Activated CD4-positive, alpha-beta memory T cell treated with anti-CD3 and anti-CD28 coated beads, Interleukin-2, amount 10 ng/mL, durations not matched to agents 7 days and 5 days (primary cell): ENCODE measurements at regions not wholly inside any gene's neighbourhood (a gene's known extent, or its start where the extent isn't known, plus 50 kb on each side); places are given as distances from the start of the nearest gene placed in this dataset.

Source experiments
- CTCF ChIA-PET: fragments of 350-600 bp; sonication (Branson Sonifier 250); formaldehyde crosslinking; loops from one replicate; lab custom pipeline; 2021; ENCODE audit warnings: antibody characterized with exemption, inconsistent platforms; lab: Charles Lee
- POLR2A ChIA-PET: fragments of 350-600 bp; sonication (Branson Sonifier 250); formaldehyde crosslinking; loops from one replicate; lab custom pipeline; 2021; ENCODE audit warnings: antibody characterized with exemption; lab: Charles Lee
- DNase-seq: peaks from one replicate; pipeline ENCODE4 v3.0.0-alpha.2; 2020
- H3K27ac Mint-ChIP-seq: one replicate; pipeline ENCODE4 v1.8.0; 2021; ENCODE audit warnings: mild to moderate bottlenecking, mixed read lengths
- H3K27me3 Mint-ChIP-seq: one replicate; pipeline ENCODE4 v1.8.0; 2021; ENCODE audit warnings: mixed read lengths
- H3K36me3 Mint-ChIP-seq: one replicate; pipeline ENCODE4 v1.8.0; 2021; ENCODE audit warnings: low read depth, mixed read lengths
- H3K4me1 Mint-ChIP-seq: one replicate; pipeline ENCODE4 v1.8.0; 2021; ENCODE audit warnings: mixed read lengths
- H3K4me3 Mint-ChIP-seq: one replicate; pipeline ENCODE4 v1.8.0; 2021; ENCODE audit warnings: mild to moderate bottlenecking, mixed read lengths
- H3K9me3 Mint-ChIP-seq: one replicate; pipeline ENCODE4 v1.8.0; 2021; ENCODE audit warnings: mixed read lengths

DNA sequence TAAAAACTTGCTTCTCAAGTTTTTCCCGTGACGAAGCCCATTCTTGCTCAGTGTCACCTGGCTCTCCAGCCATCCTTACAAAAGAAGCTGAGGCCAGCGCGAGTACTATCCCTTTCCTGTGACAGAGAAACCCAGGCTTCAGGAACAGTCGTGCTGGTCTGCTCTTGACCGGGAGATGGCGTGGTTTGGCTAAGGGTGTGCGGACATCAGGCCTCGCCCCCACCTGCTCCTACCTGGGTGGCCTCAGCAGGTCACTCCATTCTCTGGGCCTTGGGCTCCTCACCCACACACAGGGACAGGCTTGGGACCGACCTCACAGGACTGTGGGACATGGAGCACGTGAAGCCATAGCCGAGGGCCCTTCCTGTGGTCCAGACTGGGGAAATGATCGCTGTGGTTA lies 75.2 kb upstream of the CIBAR2 start:
- peaks cover 18% of the 10 kb centered on the region for H3K9me3 Mint-ChIP-seq
- no peaks in the 10 kb centered on the region for H3K36me3 Mint-ChIP-seq
- DNase-seq: no peak
- ChIA-PET POLR2A (no interaction called here), CTCF (no interaction called here)
- H3K4me1 Mint-ChIP-seq: no peaks in the 10 kb centered on the region
- H3K27me3 Mint-ChIP-seq: peaks cover 12% of the 10 kb centered on the region
- H3K4me3 Mint-ChIP-seq: no peak overlapping the region
- no peak overlapping the region for H3K27ac Mint-ChIP-seq

GRCh38 chr16:85187886-85188285 lies 75.6 kb upstream of the CIBAR2 start:
- no peak for DNase-seq
- no peaks in the 10 kb centered on the region for H3K4me1 Mint-ChIP-seq
- H3K27me3 Mint-ChIP-seq: peaks cover 10% of the 10 kb centered on the region
- no peaks in the 10 kb centered on the region for H3K36me3 Mint-ChIP-seq
- POLR2A ChIA-PET: no interaction called here
- H3K9me3 Mint-ChIP-seq: peaks cover 16% of the 10 kb centered on the region
- CTCF ChIA-PET: no interaction called here
- H3K27ac Mint-ChIP-seq: no peak overlapping the region
- no peak overlapping the region for H3K4me3 Mint-ChIP-seq

- Mint-ChIP-seq H3K27ac (no peak overlapping the region), H3K4me3 (no peak overlapping the region), H3K9me3 (peaks cover 13% of the 10 kb centered on the region), H3K36me3 (no peaks in the 10 kb centered on the region), H3K4me1 (no peaks in the 10 kb centered on the region), H3K27me3 (peaks cover 9% of the 10 kb centered on the region)
- ChIA-PET POLR2A (no interaction called here), CTCF (no interaction called here)
- DNase-seq: no peak
These were observed 76.8 kb upstream of the CIBAR2 start for GRCh38 chr16:85188822-85189672.

DNA sequence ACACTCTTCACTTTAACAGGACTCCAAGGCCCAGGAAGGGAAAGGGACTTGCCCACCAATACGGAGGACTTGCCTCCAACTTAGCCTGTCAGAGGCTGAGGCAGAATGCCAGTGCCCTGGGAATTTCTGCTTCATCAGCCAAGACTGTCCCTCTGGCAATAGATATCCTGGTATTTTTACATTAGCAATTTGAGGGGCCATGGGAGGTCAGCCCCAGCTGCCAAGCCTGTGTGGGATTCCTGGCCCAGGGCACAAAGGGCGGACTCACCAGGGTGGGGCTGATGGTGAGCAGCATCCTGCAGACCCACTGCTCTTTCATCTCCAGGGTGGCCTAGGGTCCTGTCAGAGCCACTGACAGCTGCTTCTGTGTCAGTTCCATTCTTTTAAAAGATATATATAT lies 78.3 kb upstream of the CIBAR2 start:
- CTCF ChIA-PET: no interaction called here
- no peak overlapping the region for H3K4me3 Mint-ChIP-seq
- peaks cover 2% of the 10 kb centered on the region for H3K9me3 Mint-ChIP-seq
- no peak for DNase-seq
- no peaks in the 10 kb centered on the region for H3K36me3 Mint-ChIP-seq
- H3K27me3 Mint-ChIP-seq: peaks cover 9% of the 10 kb centered on the region
- H3K27ac Mint-ChIP-seq: no peak overlapping the region
- POLR2A ChIA-PET: no interaction called here
- H3K4me1 Mint-ChIP-seq: no peaks in the 10 kb centered on the region

- H3K36me3 Mint-ChIP-seq: no peaks in the 10 kb centered on the region
- peaks cover 2% of the 10 kb centered on the region for H3K9me3 Mint-ChIP-seq
- peaks cover 9% of the 10 kb centered on the region for H3K27me3 Mint-ChIP-seq
- ChIA-PET CTCF (no interaction called here), POLR2A (no interaction called here)
- no peak for DNase-seq
- H3K27ac Mint-ChIP-seq: no peak overlapping the region
- no peak overlapping the region for H3K4me3 Mint-ChIP-seq
- no peaks in the 10 kb centered on the region for H3K4me1 Mint-ChIP-seq
These were observed 79.2 kb upstream of the CIBAR2 start for GRCh38 chr16:85191341-85191965.

GRCh38 chr16:85192238-85193114 lies 80.2 kb upstream of the CIBAR2 start:
- POLR2A ChIA-PET: no interaction called here
- no peak for DNase-seq
- Mint-ChIP-seq H3K36me3 (no peaks in the 10 kb centered on the region), H3K4me1 (no peaks in the 10 kb centered on the region), H3K27me3 (peaks cover 9% of the 10 kb centered on the region), H3K27ac (no peak overlapping the region), H3K9me3 (peaks cover 2% of the 10 kb centered on the region), H3K4me3 (no peak overlapping the region)
- CTCF ChIA-PET: no interaction called here

- Mint-ChIP-seq H3K27me3 (peaks cover 9% of the 10 kb centered on the region), H3K9me3 (peaks cover 2% of the 10 kb centered on the region), H3K4me1 (no peaks in the 10 kb centered on the region), H3K36me3 (no peaks in the 10 kb centered on the region), H3K27ac (no peak overlapping the region), H3K4me3 (no peak overlapping the region)
- no peak for DNase-seq
- POLR2A ChIA-PET: no interaction called here
- CTCF ChIA-PET: no interaction called here
These were observed 80.8 kb upstream of the CIBAR2 start for GRCh38 chr16:85193115-85193493.

- no peak for DNase-seq
- Mint-ChIP-seq H3K9me3 (peaks cover 2% of the 10 kb centered on the region), H3K4me1 (no peaks in the 10 kb centered on the region), H3K4me3 (no peak overlapping the region), H3K36me3 (no peaks in the 10 kb centered on the region), H3K27me3 (peaks cover 9% of the 10 kb centered on the region), H3K27ac (no peak overlapping the region)
- ChIA-PET POLR2A (no interaction called here), CTCF (no interaction called here)
These were observed 81.6 kb upstream of the CIBAR2 start for GRCh38 chr16:85193876-85194275.

GRCh38 chr16:85194307-85195270 lies 82.3 kb upstream of the CIBAR2 start:
- no peak for DNase-seq
- Mint-ChIP-seq H3K27me3 (peaks cover 5% of the 10 kb centered on the region), H3K9me3 (peaks cover 2% of the 10 kb centered on the region), H3K4me1 (no peaks in the 10 kb centered on the region), H3K4me3 (no peak overlapping the region), H3K27ac (no peak overlapping the region), H3K36me3 (no peaks in the 10 kb centered on the region)
- POLR2A ChIA-PET: no interaction called here
- CTCF ChIA-PET: no interaction called here

DNA sequence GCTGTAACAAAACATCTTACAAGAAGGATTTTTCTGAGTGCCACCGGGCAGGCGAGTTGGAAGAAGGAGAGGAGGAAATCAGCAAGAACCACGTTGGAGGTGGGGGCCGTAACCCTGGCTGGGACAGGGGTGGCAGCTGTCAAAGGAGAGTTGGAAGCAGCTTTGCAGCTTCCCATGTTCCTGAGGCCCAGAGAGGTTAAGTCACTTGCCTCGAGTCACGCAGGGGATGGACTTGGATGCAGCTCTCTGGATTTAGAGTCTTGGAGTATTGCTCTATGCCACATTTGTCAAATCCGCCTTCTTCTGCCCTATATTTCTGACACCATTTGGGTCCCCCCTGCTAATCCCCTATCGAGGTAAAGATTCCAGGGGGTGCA lies 83.0 kb upstream of the CIBAR2 start:
- Mint-ChIP-seq H3K9me3 (no peaks in the 10 kb centered on the region), H3K4me3 (no peak overlapping the region), H3K27me3 (peaks cover 1% of the 10 kb centered on the region), H3K4me1 (no peaks in the 10 kb centered on the region), H3K27ac (no peak overlapping the region), H3K36me3 (no peaks in the 10 kb centered on the region)
- DNase-seq: no peak
- POLR2A ChIA-PET: no interaction called here
- CTCF ChIA-PET: no interaction called here

DNA sequence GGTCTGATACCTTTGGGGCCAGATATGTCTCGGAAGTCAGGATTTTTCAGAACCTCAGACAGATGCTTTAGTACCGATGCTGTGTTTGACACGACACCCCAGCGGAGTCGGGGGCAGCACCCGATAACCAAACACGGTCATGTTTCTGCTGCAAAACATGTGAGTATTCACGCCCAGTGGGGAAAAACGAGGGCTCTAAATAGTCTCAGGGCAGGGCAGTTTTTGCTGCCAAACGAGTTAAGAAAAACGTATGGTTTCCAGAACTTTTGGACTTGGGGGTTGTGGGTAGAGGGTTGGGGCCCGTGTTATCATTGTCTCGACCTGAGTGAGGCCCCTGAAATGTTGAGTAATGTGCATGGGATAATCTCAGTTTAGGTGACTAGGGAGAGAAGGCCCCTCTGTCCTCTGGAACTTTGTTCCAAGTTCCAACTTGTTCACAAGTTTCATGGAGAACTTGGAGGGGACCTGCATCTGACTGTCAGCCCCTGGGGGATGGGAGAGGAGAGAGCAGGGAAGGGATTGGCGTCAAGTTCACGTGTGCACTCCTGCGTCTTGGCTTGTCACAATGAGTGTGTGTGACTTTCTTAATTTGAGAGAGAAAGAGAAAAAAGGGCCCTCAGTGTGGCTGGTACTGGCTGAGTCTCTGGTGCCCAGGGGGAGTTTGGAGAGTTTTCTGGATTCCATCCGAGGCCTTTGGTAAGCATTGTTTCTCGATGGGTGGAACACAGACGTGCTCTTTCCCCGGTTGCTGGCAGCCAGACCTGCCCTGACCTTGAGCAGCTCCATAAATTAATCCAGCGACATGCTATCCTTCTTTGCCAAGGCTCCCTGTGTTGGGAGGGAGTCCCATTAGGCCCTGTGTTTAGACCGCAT lies 83.9 kb upstream of the CIBAR2 start:
- no peaks in the 10 kb centered on the region for H3K4me1 Mint-ChIP-seq
- POLR2A ChIA-PET: no interaction called here

GRCh38 chr16:85196976-85197375 lies 84.7 kb upstream of the CIBAR2 start:
- CTCF ChIA-PET: no interaction called here
- H3K9me3 Mint-ChIP-seq: no peaks in the 10 kb centered on the region
- H3K27me3 Mint-ChIP-seq: no peaks in the 10 kb centered on the region
- H3K36me3 Mint-ChIP-seq: no peaks in the 10 kb centered on the region
- POLR2A ChIA-PET: no interaction called here
- H3K4me3 Mint-ChIP-seq: no peak overlapping the region
- H3K27ac Mint-ChIP-seq: no peak overlapping the region
- no peaks in the 10 kb centered on the region for H3K4me1 Mint-ChIP-seq
- DNase-seq: no peak

More for the DNA sequence above, 83.9 kb upstream of the CIBAR2 start:
- Mint-ChIP-seq H3K4me3 (no peak overlapping the region), H3K9me3 (no peaks in the 10 kb centered on the region), H3K36me3 (no peaks in the 10 kb centered on the region), H3K27ac (no peak overlapping the region), H3K27me3 (no peaks in the 10 kb centered on the region)
- CTCF ChIA-PET: no interaction called here
- DNase-seq: no peak
